Activated CD4-positive, alpha-beta T cell treated with anti-CD3 and anti-CD28 coated beads for 48 hours (primary cell): ENCODE measurements at regions not wholly inside any gene's neighbourhood (a gene's known extent, or its start where the extent isn't known, plus 50 kb on each side); places are given as distances from the start of the nearest gene placed in this dataset.
"Not testable (repeated sequence)": the region's sequence is repeated elsewhere in the genome, so short reads cannot be mapped to it uniquely, and the experiment has no call there.

Experiments used
- DNase-seq: peaks from one replicate; pipeline ENCODE4 v3.0.0-alpha.2; 2020

DNA sequence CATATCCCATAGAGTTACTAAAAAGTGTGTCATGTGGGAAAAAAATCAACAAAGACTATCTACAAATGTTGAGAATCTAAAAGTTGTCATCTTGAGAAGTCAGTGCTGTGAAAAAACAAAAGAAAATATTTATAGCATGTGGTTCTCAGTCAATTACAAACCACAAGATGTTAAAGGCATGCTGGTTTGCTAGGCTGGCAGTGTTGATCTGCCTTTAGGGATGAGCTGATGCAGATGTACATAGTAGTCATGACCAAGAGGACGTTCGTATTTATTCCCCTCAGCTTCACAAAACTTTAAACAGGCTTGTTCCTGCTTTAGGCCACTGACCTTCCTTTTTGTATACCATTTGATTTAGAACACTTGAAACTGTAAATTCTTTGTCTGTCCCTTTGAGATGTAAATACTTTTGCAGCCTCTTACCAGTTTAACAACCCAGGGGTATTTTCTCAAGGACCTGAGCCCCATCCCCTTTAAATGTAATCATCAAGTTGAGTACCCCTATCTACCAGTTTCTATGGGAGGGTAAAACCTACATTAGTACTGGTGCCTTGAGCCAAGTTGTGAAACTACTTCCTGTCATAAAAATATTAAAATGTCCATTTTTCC is 446.6 kb downstream of the KCNJ18 start:
- DNase-seq = no peak

DNA sequence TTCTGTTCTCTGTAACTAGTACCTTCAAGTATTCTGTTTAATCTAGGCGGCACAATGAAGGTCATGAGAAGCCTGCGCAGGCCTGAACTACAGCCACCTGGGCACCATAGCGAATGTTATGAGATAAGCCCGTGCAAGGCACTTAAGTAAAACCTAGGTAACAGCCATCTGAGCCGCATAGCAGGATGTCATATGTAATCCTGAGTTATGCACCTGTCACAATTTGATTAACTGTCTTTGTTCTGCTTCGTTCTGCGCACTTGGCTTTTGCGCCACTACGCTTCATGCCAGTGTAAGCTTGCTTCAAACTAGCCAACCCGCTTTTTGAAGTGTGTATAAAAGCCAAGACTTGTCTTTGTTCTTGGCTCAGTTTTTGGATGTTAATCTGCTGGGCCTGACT is 449.8 kb downstream of the KCNJ18 start:
- DNase-seq = no peak

DNA sequence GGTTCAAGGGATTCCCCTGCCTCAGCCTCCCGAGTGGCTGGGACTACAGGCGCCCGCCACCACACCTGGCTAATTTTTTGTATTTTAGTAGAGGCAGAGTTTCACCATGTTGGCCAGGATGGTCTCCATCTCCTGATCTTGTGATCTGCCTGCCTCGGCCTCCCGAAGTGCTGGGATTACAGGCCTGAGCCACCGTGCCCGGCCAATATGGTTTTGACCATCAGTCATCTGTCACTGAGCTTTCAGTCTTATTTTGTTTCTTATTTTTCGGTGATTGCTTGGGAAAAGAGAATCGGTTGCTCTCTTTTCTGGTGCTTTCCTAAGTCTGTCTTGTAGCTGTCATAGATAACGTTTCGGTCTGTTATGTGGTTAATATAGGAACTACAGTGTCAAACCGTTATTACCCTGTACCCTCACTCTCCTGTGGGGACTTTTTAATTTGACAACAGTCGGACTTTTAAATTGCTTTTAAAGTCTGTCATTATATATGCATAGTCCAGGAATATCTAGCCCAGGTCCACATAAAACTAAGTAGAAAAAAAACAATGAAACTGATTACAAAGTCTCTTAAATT is 453.4 kb downstream of the KCNJ18 start:
- no peak for DNase-seq

DNA sequence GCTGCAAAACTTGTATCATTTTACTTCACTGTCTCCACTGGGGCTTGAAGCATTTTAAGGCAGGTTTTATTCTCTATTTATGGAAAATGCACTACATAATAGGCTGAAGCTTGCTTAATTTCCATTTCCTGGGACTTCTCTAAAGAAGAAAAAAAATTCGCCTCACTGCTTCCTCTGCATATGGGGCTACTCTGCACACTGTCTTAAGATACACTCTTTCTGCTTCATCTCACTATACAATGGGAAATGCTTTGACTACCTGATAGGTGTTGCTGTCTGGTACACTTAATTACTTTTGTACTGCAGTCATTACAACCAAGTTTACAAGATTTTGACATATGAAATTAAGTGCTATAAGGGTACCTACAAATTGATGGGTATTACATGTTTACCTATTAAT is 466.0 kb downstream of the KCNJ18 start:
- no peak for DNase-seq

DNA sequence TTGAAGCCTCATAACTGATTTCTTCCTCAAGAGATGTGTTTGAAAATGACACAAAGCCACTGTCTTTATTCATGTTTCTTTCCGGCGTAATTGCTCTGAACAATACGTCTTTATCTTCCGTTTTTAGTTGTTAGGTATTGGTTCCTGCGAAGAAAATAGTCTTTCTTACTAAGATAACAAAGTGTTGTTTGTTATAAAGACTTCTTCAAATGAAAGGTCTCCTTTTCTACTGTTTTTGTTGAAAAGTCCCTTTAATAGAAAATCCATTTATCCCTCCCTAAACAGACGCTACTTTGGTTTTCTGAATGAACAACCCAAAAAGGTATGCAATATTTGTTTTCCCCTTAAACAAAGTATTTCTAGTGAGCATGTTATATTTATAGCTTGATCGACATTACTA is 469.1 kb downstream of the KCNJ18 start:
- DNase-seq = no peak

DNA sequence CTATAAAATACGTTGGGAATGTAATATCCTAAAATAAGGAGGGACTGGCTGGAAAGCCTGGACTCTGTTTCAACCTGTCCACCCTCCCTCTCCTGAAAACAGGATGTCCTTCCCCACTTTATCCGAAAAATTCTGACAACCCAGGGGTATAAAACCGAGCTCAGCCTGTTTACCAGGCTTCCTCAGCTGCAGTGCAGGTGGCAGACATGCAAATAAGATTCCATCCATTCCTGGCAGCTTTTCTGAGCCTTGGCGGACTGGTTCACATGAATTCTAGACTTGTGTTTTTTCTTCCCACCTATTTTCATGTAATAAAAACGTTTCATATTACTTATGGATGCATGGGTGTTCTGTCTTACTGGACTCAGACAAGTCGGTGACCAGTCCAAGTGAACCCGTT is 479.3 kb downstream of the KCNJ18 start:
- DNase-seq = no peak

DNA sequence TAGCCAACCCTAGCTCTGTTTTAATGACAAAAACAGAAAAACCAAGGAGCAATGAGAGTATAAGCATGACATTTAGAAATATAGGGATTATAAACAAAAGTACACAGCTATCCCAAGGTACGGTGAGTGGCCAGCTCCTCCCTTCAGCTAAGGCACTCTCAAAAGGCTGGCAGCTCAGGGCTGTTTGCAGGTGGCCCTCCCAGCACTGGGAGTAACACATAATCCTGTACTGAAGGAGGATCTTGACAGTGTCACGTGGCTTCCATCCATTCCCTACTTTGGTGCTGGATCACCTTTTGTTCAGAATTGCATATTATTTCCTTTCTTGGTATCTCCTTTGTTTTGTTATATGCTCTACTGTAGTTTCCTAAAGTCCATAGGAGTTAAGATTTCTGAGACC is 500.8 kb downstream of the KCNJ18 start:
- DNase-seq = no peak

DNA sequence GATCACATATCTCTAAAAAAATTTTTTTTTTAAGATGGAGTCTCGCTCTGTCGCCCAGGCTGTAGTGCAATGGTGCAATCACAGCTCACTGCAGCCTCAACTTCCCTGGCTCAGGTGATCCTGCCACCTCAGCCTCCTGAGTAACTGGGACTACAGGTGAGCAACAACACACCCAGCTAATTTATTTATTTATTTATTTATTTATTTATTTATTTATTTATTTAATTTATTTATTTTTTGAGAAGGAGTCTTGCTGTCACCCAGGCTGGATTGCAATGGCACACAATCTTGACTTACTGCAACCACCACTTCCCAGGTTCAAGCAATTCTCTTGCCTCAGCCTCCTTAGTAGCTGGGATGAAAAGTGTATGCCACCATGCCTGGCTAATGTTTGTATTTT is 507.9 kb downstream of the KCNJ18 start:
- not testable (repeated sequence) for DNase-seq

DNA sequence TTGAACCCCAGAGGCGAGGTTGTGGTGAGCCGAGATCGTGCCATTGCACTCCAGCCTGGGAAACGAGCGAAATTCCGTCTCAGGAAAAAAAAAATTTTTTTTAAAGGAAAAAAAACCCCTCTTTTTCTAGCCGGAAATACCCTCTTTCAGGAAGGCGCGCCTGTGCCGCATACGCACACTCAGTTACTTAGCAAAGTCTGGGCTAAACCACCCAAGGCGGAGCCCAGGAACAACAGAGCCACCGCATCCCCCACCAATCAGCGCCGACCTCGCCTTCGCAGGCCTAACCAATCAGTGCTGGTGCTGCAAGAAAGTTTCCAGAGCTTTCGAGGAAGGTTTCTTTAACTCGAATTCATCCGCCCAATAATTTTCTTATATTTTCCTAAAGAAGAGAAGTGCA is 510.4 kb downstream of the KCNJ18 start:
- no peak for DNase-seq

DNA sequence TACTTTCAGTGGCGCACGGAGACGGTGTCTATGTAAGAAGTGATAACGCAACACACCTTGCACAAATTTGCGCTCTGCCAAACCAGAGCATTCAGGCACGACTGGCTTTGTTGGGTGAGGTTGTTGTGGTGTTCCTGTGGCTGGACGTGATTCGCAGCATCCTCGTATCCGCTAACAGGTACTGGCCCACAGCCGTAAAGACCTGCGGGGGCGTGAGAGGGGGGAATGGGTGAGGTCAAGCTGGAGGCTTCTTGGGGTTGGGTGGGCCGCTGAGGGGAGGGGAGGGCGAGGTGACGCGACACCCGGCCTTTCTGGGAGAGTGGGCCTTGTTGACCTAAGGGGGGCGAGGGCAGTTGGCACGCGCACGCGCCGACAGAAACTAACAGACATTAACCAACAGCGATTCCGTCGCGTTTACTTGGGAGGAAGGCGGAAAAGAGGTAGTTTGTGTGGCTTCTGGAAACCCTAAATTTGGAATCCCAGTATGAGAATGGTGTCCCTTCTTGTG is 510.9 kb downstream of the KCNJ18 start:
- DNase-seq = no peak

DNA sequence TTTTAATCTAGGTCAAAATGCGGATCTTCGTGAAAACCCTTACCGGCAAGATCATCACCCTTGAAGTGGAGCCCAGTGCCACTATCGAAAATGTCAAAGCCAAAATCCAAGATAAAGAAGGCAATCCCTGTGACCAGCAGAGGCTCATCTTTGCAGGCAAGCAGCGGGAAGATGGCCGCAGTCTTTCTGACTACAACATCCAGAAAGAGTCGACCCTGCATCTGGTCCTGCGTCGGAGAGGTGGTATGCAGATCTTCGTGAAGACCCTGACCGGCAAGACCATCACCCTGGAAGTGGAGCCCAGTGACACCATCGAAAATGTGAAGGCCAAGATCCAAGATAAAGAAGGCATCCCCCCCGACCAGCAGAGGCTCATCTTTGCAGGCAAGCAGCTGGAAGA is 511.8 kb downstream of the KCNJ18 start:
- DNase-seq = not testable (repeated sequence)

DNA sequence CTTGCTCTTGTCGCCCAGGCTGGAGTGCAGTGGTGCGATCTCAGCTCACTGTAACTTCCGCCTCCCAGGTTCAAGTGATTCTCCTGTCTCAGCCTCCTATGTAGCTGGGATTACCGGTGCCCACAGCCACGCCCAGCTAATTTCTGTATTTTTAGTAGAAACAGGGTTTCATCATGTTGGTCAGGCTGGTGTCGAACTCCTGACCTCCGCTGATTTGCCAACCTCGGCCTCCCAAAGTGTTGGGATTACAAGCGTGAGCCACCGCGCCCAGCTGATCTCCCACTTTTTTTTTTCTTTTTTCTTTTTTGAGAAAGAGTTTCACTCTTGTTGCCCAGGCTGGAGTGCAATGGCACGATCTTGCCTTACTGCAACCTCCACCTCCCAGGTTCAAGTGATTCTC is 517.9 kb downstream of the KCNJ18 start:
- not testable (repeated sequence) for DNase-seq

DNA sequence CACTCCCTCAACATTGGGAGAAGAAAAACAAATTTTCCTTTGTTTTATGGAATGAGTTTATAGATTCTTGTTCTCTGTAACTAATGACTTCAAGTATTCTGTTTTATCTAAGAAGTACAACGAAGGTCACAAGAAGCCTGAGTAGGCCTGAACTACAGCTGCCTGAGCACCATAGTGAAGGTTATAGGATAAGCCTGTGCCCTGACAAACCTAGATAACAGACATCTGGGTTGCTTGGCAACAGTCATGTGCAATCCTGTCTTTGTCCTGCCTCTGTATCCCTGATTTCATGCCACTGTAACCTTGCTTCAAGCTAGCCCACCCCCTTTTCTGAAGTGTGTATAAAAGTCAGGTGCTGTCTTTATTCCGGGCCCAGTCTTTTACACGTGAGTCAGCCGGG is 520.8 kb downstream of the KCNJ18 start:
- DNase-seq = not testable (repeated sequence)

DNA sequence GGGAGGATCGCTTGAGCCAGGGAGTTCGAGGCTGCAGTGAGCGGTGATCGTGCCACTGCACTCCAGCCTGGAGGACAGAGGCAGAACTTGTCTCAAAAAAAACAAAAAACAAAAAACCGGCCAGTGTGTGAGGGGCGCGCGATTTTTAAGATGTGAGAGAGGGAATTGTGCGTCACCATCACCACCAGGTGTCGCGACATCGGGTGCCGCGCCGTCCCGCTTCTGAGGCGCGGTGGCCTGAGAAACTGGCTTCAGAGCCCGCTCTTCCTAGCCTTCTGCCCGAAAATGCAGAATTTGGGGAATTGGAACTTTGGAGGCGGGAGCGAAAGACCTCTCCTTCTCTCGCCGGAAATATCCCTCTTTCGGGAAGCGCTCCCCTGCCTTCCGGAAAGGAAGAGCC is 524.8 kb downstream of the KCNJ18 start:
- DNase-seq = no peak

DNA sequence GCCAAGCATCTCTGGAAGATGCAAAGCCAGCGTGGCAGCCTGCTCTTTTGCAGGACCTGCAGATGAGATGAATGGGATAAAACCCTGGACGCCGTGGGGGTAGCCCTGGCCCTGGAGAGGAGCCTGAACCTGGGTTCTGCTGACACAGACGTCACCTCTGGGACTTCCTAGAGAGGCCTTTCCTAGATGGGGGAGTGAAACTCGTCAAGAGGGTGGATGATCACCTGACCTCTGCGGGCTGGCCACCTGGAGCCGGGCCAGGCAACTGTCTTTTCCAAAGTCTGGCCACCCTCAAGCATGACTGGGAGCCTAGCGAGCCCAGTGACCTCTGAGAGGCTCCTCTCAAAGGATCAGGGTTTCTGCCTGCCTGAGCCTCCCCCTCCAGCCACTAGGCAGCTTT is 529.0 kb downstream of the KCNJ18 start:
- DNase-seq = no peak

DNA sequence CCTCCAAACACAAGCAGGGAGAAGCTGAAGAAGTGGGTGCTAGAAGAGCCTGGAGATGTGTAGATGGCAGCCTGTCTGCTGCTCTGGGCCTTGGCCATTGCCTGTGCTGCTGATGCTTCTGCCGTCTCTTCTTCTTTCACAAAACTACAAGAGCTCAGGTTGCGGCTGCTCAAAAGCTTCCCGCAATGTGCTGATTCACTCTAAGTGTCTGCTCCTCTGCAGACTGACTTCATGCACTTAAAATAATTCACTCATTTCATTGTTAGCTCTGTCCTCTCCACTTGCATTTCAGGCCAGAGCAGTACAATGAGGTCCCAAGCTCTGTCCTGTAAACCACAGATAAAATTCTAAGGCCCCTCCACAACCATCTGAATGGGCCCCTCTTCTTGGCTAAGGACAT is 534.2 kb downstream of the KCNJ18 start:
- not testable (repeated sequence) for DNase-seq

DNA sequence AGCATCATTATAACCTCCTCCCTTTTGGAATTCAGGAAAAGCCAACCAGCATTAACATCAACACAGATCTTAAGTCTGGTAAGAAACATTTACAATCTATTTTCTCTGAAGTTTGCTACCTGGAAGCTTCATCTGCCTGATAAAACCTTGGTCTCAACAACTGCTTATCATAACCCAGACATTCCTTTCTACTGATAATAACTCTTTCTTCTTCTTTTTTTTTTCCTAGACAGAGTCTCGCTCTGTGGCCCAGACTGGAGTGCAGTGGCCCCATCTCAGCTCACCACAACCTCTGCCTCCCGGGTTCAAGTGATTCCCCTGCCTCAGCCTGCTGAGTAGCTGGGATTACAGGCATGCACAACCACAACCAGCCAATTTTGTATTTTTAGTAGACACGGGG is 534.6 kb downstream of the KCNJ18 start:
- DNase-seq = not testable (repeated sequence)

DNA sequence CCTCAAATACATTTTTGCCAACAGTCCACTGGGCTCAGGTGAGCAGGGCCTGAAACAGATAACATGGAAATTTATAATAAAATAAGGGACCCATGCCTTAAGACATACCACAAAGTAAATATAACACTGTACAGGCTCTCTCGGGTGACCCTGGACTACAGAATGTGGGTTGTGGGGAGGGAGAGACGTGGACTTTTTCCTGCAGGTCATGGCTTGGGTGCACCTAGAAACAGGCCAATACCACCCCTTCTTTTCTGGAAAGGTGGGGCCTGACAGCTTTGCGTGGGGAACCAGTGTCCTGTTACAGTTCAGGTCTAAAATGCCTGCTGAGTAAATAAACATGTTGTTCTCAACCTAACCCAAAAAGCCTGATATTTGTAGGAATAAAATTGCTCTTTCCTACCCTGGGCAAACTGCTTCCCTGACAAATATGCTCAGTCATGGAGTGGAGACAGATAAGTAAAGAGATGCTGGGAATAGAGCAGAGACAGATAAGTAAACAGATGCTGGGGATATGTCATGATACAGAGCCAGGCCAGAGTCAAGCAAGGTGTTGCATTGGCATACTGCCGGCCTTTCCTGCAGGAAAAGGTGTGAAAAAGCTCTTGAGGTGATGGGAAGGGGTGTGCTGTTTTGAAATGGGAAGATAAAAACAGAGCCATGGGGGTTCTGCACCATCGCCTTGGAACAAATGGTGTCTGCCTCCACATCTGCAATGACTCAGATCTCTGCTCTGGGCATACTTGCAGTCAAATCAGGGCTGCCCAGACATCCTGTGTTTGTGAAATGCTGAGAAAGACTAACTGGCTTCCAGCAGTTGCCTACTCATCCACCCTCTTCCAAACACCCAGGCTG is 535.6 kb downstream of the KCNJ18 start:
- DNase-seq = not testable (repeated sequence)

DNA sequence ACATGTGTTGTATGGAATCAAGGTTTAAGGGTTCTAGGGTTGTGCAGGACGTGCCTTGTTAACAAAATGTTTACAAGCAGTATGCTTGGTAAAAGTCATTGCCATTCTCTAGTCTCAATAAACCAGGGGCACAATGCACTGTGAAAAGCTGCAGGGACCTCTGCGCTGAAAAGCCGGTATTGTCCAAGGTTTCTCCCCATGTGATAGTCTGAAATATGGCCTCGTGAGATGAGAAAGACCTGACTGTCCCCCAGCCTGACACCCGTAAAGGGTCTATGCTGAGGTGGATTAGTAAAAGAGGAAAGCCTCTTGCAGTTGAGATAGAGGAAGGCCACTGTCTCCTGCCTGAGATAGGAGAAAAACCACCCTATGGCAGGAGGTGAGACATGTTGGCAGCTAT is 537.5 kb downstream of the KCNJ18 start:
- not testable (repeated sequence) for DNase-seq

DNA sequence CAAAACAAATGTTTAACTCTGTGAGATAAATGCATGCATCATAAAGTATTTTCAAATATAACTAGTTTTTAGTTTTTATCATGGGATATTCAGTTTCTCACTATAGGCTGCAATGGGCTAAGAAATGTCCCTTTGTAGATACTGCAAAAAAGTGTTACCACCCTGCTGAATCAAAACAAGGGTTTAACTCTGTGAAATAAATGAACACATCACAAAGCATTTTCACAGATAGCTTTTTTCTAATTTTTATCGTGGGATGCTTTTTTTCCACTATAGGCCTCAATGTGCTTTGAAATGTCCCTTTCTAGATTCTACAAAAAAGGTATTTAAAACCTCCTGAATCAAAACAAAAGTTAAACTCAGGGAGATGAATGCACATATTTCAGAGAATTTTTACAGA is 541.1 kb downstream of the KCNJ18 start:
- no peak for DNase-seq

DNA sequence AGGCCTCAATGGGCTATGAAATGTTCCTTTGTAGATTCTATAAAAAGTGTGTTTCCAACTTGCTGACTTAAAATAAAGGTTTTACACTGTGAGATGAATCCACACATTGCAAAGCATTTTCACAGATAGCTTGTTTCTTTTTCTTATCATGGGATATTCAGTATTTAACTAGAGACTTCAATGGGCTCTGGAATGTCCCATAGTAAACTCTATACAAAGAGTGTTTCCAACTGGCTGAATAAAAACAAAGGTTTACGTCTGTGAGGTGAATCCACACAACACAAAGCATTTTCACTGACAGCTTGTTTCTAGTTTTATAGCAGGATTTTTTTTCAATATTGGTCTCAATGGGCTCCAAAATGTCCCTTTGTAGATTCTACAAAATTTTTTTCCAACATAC is 550.1 kb downstream of the KCNJ18 start:
- no peak for DNase-seq

DNA sequence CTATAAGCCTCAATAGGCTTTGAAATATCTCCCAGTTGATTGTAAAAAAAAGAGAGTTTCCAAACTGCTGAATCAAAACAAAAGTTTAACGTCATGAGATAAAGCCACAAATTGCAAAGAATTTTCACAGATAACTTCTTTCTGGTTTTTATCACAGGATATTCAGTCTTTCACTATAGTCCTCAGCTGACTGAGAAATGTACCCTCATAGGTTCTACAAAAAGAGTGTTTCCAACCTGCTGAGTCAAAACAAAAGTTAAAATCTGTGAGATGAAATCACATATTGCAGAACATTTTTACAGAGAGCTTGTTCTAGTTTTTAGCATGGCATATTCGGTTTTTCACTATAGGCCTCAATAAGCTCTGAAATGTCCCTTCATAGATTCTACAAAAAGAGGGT is 559.2 kb downstream of the KCNJ18 start:
- DNase-seq = no peak

DNA sequence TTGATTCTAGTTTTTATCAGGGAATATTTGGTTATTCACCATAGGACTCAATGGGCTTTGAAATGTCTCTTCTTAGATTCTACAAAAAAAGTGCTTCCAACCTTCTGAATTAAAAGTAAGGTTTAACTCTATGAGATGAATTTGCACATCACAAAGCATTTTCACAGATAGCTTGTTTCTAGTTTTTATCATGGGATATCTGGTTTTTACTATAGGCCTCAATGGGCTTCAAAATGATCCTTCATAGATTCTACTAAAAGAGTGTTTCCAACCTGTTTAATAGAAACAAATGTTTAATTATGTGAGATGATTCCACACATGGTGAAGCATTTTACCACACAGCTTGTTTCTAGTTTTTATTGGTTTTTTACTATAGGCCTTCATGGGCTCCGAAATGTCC is 560.7 kb downstream of the KCNJ18 start:
- no peak for DNase-seq

DNA sequence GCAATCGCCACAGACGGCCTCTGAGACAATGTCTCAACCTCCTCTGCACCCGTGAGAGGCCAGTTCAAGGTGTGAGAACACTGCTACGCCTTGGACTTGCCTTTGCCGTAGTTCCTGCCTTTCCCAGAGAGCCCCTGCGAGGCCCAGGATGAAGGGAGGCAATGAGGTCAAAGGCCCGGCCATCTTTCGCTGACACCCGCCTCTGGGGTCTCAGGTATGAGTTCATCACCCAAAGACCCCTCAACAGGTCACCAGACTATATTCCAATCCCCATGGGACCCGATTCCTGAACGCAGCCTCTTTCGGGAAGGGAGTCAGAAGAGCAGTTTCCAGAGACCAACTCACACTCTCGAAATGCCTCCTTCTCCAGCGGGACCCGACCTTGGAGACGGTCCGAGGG is 573.5 kb downstream of the KCNJ18 start:
- DNase-seq = no peak
